Activated CD4-positive, alpha-beta T cell treated with anti-CD3 and anti-CD28 coated beads for 36 hours (primary cell): ENCODE measurements at regions not wholly inside any gene's neighbourhood (a gene's known extent, or its start where the extent isn't known, plus 50 kb on each side); places are given as distances from the start of the nearest gene placed in this dataset.
"Not testable (repeated sequence)": the region's sequence is repeated elsewhere in the genome, so short reads cannot be mapped to it uniquely, and the experiment has no call there.

Source experiments
- ATAC-seq: fragments of 200-7000 bp; cut with Tn5 transposase; one replicate; pipeline ENCODE4 v1.10.0; 2021; ENCODE audit warnings: mild to moderate bottlenecking, moderate library complexity
- CTCF ChIA-PET: fragments of 350-600 bp; sonication (Branson Sonifier 250); formaldehyde crosslinking; loops from one replicate; lab custom pipeline; 2021; ENCODE audit warnings: antibody characterized with exemption; lab: Charles Lee
- POLR2A ChIA-PET: fragments of 350-600 bp; sonication (Branson Sonifier 250); formaldehyde crosslinking; loops from one replicate; lab custom pipeline; 2021; ENCODE audit warnings: antibody characterized with exemption, inconsistent platforms; lab: Charles Lee
- DNase-seq: peaks from one replicate; pipeline ENCODE4 v3.0.0-alpha.2; 2020
- H3K27ac Mint-ChIP-seq: one replicate; pipeline ENCODE4 v1.8.0; 2021; ENCODE audit warnings: mixed read lengths
- H3K27me3 Mint-ChIP-seq: one replicate; pipeline ENCODE4 v1.8.0; 2021; ENCODE audit warnings: mixed read lengths
- H3K36me3 Mint-ChIP-seq: one replicate; pipeline ENCODE4 v1.8.0; 2021; ENCODE audit warnings: low read depth, mixed read lengths
- H3K4me1 Mint-ChIP-seq: one replicate; pipeline ENCODE4 v1.8.0; 2021; ENCODE audit warnings: mixed read lengths
- H3K4me3 Mint-ChIP-seq: one replicate; pipeline ENCODE4 v1.8.0; 2021; ENCODE audit warnings: mild to moderate bottlenecking, moderate library complexity, mixed read lengths
- H3K9me3 Mint-ChIP-seq: one replicate; pipeline ENCODE4 v1.8.0; 2021; ENCODE audit warnings: low read depth, mixed read lengths
- intact Hi-C, 2 experiments: fragments of 100-400 bp; cut with DNase I in 1 of 2; cut with micrococcal nuclease in 1 of 2; formaldehyde crosslinking; loops; one replicate each; pipeline versions ENCODE4 v1.14.2 to v1.15.1; 2022 to 2024; cut with DNase I, micrococcal nuclease

GRCh38 chr10:81192221-81192788 is 654.6 kb downstream of the SH2D4B start:
- ATAC-seq (no peak), DNase-seq (no peak)
- intact Hi-C loops, result no loop called here
- no peak overlapping the region for H3K27ac Mint-ChIP-seq
- POLR2A ChIA-PET, result no interaction called here
- H3K4me3 Mint-ChIP-seq, result no peak overlapping the region
- CTCF ChIA-PET, result no interaction called here
- H3K4me1 Mint-ChIP-seq, result no peaks in the 10 kb centered on the region
- no peaks in the 10 kb centered on the region for H3K36me3 Mint-ChIP-seq
- H3K27me3 Mint-ChIP-seq, result no peaks in the 10 kb centered on the region
- no peaks in the 10 kb centered on the region for H3K9me3 Mint-ChIP-seq

DNA sequence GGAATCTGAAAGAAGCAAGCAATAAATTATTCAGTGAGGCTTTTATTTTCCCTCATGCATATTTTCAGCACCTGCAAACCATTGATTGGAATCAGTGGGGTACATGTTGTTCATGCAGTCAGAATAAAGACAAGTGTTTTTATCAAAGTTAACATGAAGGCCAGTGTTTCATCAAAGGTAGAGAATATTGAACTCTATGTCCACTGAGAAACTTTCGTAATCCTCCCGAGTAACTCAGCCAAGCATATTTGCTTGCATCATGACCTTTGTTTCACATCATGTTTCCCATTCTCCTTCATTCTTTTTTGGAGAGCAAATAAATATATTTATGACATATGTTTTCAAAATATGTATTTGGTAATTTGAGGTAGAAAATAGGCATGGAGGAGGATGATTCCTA is 663.1 kb downstream of the SH2D4B start:
- no peak for ATAC-seq
- CTCF ChIA-PET, result no interaction called here
- Mint-ChIP-seq H3K27ac (no peak overlapping the region), H3K36me3 (no peaks in the 10 kb centered on the region), H3K9me3 (peaks cover 2% of the 10 kb centered on the region), H3K4me1 (no peaks in the 10 kb centered on the region), H3K27me3 (no peaks in the 10 kb centered on the region), H3K4me3 (no peak overlapping the region)
- POLR2A ChIA-PET, result no interaction called here
- intact Hi-C loops, result no loop called here
- no peak for DNase-seq

GRCh38 chr10:81207359-81207758 is 667.6 kb upstream of the NRG3 start:
- DNase-seq, POLR2A ChIA-PET, intact Hi-C loops, H3K36me3 Mint-ChIP-seq, H3K27ac Mint-ChIP-seq, H3K4me1 Mint-ChIP-seq, H3K27me3 Mint-ChIP-seq, H3K9me3 Mint-ChIP-seq, ATAC-seq, H3K4me3 Mint-ChIP-seq: not testable (repeated sequence)
- CTCF ChIA-PET, result interaction anchor here (0.9 kb wide), 1 partner anchor 56 kb away, joined by 3 read pairs; no protein-coding TSS in a partner anchor

DNA sequence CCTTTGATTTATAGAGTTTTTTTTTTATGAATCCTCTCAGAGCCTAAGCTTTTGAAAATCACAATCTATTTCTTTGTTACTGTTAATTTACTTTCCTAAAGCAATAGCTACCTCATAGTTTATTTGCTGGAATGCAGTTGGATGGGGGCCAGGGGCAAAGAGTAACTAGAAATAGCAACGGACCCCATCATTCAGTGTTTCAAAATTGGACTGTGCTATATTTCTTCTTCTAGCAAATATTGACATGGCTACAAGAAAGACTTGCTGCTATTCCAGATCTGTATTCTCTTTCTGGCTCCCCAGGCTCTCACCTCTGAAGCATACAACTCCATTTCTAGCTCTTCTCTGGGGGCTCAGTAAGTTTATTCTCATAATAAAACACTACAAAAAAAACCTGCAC is 661.6 kb upstream of the NRG3 start:
- DNase-seq (no peak), ATAC-seq (no peak)
- no peaks in the 10 kb centered on the region for H3K9me3 Mint-ChIP-seq
- no peak overlapping the region for H3K4me3 Mint-ChIP-seq
- H3K36me3 Mint-ChIP-seq, result no peaks in the 10 kb centered on the region
- no peaks in the 10 kb centered on the region for H3K27me3 Mint-ChIP-seq
- intact Hi-C loops, result no loop called here
- CTCF ChIA-PET, result no interaction called here
- no peaks in the 10 kb centered on the region for H3K4me1 Mint-ChIP-seq
- POLR2A ChIA-PET, result no interaction called here
- no peak overlapping the region for H3K27ac Mint-ChIP-seq

DNA sequence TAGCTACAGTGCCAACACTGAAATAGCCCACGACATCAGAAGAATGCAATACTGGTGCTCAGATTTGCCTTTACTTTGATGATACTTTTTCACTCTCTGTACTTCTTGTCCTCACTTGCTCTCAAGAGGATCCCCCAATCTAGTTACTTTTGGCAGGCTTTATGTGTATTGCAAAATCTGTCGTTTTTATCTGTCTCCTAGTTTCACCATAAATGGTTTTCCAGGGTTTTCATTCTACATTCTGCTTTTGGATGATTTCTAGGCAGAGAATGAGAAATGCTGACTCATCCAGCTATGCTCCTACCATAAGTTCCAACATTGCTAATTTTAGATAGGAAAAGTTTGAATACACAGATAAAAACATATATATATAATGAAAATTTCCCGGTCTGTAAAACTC is 659.5 kb upstream of the NRG3 start:
- DNase-seq (no peak), ATAC-seq (no peak)
- CTCF ChIA-PET, result interaction anchor here (0.6 kb wide), 1 partner anchor 705 kb away, joined by 3 read pairs; no protein-coding TSS in a partner anchor
- Mint-ChIP-seq H3K4me3 (no peak overlapping the region), H3K36me3 (no peaks in the 10 kb centered on the region), H3K27me3 (no peaks in the 10 kb centered on the region), H3K27ac (no peak overlapping the region), H3K4me1 (no peaks in the 10 kb centered on the region), H3K9me3 (no peaks in the 10 kb centered on the region)
- POLR2A ChIA-PET, result no interaction called here
- intact Hi-C loops, result no loop called here

DNA sequence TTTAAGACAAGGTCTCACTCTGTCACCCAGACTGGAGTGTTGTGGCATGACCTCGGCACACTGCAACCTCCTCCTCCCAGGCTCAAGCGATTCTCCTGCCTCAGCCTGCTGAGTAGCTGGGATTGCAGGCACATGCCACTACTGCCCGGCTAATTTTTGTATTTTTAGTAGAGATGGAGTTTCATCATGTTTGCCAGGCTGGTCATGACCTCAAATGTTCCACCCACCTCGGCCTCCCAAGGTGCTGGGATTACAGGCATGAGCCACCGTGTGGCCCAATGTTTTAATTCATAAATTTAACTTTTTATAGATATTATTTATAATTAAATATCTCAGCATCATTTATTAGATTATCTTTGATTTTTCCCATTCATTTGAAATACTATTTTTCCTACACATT is 658.0 kb upstream of the NRG3 start:
- no peak overlapping the region for H3K27ac Mint-ChIP-seq
- no peak for DNase-seq
- CTCF ChIA-PET, result no interaction called here
- POLR2A ChIA-PET, result no interaction called here
- H3K27me3 Mint-ChIP-seq, result no peaks in the 10 kb centered on the region
- no peaks in the 10 kb centered on the region for H3K4me1 Mint-ChIP-seq
- ATAC-seq, result no peak
- no peaks in the 10 kb centered on the region for H3K36me3 Mint-ChIP-seq
- H3K4me3 Mint-ChIP-seq, result no peak overlapping the region
- no peaks in the 10 kb centered on the region for H3K9me3 Mint-ChIP-seq
- intact Hi-C loops, result no loop called here

- no peaks in the 10 kb centered on the region for H3K27me3 Mint-ChIP-seq
- H3K4me3 Mint-ChIP-seq, result no peak overlapping the region
- no peak for DNase-seq
- POLR2A ChIA-PET, result no interaction called here
- CTCF ChIA-PET, result no interaction called here
- H3K9me3 Mint-ChIP-seq, result no peaks in the 10 kb centered on the region
- ATAC-seq, result no peak
- intact Hi-C loops, result no loop called here
- no peak overlapping the region for H3K27ac Mint-ChIP-seq
- H3K4me1 Mint-ChIP-seq, result no peaks in the 10 kb centered on the region
- H3K36me3 Mint-ChIP-seq, result no peaks in the 10 kb centered on the region
Observed at GRCh38 chr10:81218307-81218706, 656.7 kb upstream of the NRG3 start.

DNA sequence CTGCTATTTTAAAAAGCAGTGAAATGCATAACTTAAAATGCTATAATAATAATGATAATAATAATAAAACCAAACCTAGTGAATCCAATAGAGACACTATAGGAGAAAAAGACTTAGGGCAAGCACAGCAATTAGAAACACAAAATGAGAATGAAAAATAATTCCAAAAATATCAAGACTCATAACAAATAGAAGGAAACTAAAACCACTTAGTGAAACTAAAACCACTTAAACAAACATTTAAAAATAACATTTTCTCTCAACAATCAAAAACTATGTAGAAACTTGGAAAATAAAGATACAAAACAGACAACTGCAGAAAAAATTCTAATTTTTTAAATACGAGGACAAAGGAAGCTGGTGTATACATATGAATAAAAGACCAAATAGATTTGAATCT is 655.2 kb upstream of the NRG3 start:
- Mint-ChIP-seq H3K27me3 (no peaks in the 10 kb centered on the region), H3K36me3 (no peaks in the 10 kb centered on the region), H3K27ac (no peak overlapping the region), H3K9me3 (no peaks in the 10 kb centered on the region), H3K4me1 (no peaks in the 10 kb centered on the region), H3K4me3 (no peak overlapping the region)
- no peak for DNase-seq
- no peak for ATAC-seq
- POLR2A ChIA-PET, result no interaction called here
- CTCF ChIA-PET, result no interaction called here
- intact Hi-C loops, result no loop called here

GRCh38 chr10:81248886-81249285 is 626.1 kb upstream of the NRG3 start:
- Mint-ChIP-seq H3K27me3 (no peaks in the 10 kb centered on the region), H3K4me3 (no peak overlapping the region), H3K36me3 (no peaks in the 10 kb centered on the region), H3K27ac (no peak overlapping the region), H3K9me3 (no peaks in the 10 kb centered on the region), H3K4me1 (no peaks in the 10 kb centered on the region)
- intact Hi-C loops, result no loop called here
- ChIA-PET POLR2A (no interaction called here), CTCF (interaction anchor here (0.7 kb wide), 1 partner anchor 8 kb away, joined by 3 read pairs; no protein-coding TSS in a partner anchor)
- no peak for DNase-seq
- ATAC-seq, result no peak

DNA sequence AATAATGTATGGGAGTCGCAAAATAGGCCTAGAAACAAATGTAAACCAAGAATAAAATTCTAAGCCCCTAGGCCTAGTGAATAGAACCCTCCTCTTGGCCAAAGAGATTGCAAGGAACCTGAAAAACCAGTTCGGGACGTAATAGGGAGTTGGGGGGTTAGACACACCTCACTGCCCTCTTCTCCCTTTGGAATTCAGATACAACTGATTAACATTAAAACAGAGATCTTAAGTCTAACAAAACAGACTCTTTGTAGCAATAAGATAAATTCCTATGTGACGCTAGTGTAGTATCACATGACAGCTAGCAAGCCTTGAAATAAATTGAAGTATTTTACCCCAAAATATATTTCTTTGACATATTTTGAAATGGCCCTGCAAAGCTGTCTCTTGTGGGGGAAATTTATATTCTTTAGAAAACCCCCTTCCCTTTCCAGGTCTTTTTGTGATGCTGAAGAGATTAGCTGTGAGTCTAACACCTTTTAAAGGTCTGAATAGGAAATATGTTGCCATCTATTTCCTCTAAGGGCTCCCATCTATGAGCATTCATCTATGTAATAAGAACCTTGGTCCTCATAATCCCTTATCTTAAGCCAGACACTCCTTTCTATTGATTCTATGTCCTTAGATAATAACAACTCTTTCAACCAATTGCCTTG is 623.4 kb upstream of the NRG3 start:
- H3K27ac Mint-ChIP-seq, result no peak overlapping the region
- ChIA-PET POLR2A (no interaction called here), CTCF (no interaction called here)
- H3K4me3 Mint-ChIP-seq, result no peak overlapping the region
- ATAC-seq (no peak), DNase-seq (no peak)
- no peaks in the 10 kb centered on the region for H3K9me3 Mint-ChIP-seq
- no peaks in the 10 kb centered on the region for H3K36me3 Mint-ChIP-seq
- intact Hi-C loops, result no loop called here
- H3K27me3 Mint-ChIP-seq, result no peaks in the 10 kb centered on the region
- H3K4me1 Mint-ChIP-seq, result no peaks in the 10 kb centered on the region

DNA sequence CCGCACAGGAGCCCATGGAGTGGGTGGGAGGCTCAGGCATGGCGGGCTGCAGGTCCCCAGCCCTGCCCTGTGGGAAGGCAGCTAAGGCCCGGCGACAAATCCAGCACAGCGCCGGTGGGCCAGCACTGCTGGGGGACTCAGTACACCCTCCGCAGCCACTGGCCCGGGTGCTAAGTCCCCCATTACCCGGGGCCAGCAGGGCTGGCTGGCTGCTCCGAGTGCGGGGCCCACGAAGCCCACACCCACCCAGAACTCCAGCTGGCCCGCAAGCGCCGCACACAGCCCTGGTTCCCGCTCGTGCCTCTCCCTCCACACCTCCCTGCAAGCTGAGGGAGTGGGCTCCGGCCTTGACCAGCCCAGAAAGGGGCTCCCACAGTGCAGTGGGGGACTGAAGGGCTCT is 610.0 kb upstream of the NRG3 start:
- H3K36me3 Mint-ChIP-seq, intact Hi-C loops, CTCF ChIA-PET, H3K9me3 Mint-ChIP-seq, H3K4me3 Mint-ChIP-seq, ATAC-seq, H3K27me3 Mint-ChIP-seq, POLR2A ChIA-PET, H3K4me1 Mint-ChIP-seq, DNase-seq, H3K27ac Mint-ChIP-seq: not testable (repeated sequence)

DNA sequence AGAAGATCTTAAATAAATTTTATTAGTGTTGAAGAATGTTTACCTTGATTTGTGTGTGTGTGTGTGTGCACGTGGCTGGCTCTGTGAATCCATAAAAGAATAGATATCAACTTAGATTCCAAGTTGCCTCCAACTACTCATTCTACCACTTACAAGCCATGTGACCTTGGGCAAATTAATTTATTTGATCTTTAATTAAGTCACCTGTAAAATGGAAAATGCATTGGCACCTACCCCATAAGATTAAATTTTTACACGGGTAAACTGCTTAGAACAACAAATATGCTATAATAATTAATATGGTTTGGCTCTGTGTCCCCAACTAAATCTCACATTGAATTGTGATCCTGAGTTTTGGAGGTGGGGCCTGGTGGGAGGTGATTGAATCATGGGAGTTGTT is 604.9 kb upstream of the NRG3 start:
- Mint-ChIP-seq H3K4me3 (no peak overlapping the region), H3K27ac (no peak overlapping the region), H3K27me3 (no peaks in the 10 kb centered on the region), H3K9me3 (peaks cover 4% of the 10 kb centered on the region), H3K4me1 (no peaks in the 10 kb centered on the region), H3K36me3 (no peaks in the 10 kb centered on the region)
- intact Hi-C loops, result no loop called here
- ChIA-PET CTCF (no interaction called here), POLR2A (no interaction called here)
- no peak for DNase-seq
- no peak for ATAC-seq
